Vagina (tissue), 2 donors: ENCODE measurements at regions not wholly inside any gene's neighbourhood (a gene's known extent, or its start where the extent isn't known, plus 50 kb on each side); places are given as distances from the start of the nearest gene placed in this dataset.

Experiments
- DNase-seq, 2 donors: peaks; one replicate each; pipeline ENCODE4 v3.0.0-alpha.2; 2017; ENCODE audit errors: extremely low spot score in 2 of 2
- H3K27ac ChIP-seq: fragments of 200-600 bp; sonication (generic); one replicate; pipeline ENCODE4 v1.5.1; 2019
- H3K27me3 ChIP-seq: fragments of 200-600 bp; sonication (generic); one replicate; pipeline ENCODE4 v1.5.1; 2019
- H3K36me3 ChIP-seq, 2 donors: fragments of 200-600 bp; sonication (generic); one replicate each; pipeline ENCODE4 v1.5.1; 2017 to 2019
- H3K4me1 ChIP-seq: fragments of 200-600 bp; sonication (generic); one replicate; pipeline ENCODE4 v1.5.1; 2019
- H3K4me3 ChIP-seq, 2 donors: fragments of 200-600 bp; sonication (generic); 1 replicate in 1 of 2; 2 replicates in 1 of 2; pipeline ENCODE4 v1.5.1; 2016 to 2019
- H3K9me3 ChIP-seq: fragments of 200-600 bp; sonication (generic); one replicate; pipeline ENCODE4 v1.5.1; 2019
- CTCF ChIP-seq, 3 experiments: fragments of 450-650 bp in 2 of 3; fragments of 200-600 bp in 1 of 3; sonication (generic) in 1 of 3; IDR thresholded peaks; one replicate each; pipeline ENCODE4 v1.5.1; 2017 to 2019; ENCODE audit warnings: antibody characterized with exemption in 3 of 3, mild to moderate bottlenecking in 2 of 3, moderate library complexity in 2 of 3
- POLR2A ChIP-seq, 2 donors: fragments of 450-650 bp; IDR thresholded peaks; one replicate each; pipeline ENCODE4 v1.6.1; 2017; ENCODE audit warnings: antibody characterized with exemption in 2 of 2, mild to moderate bottlenecking in 2 of 2, moderate library complexity in 2 of 2
- POLR2AphosphoS5 ChIP-seq, 2 donors: sonication (generic); formaldehyde crosslinking; IDR thresholded peaks; one replicate each; pipeline ENCODE4 v1.9.0; 2017; ENCODE audit warnings: antibody characterized with exemption in 2 of 2, mild to moderate bottlenecking in 2 of 2, low read depth in 1 of 2; ENCODE audit not compliant: insufficient read depth in 1 of 2
- intact Hi-C: fragments of 100-400 bp; cut with DNase I; formaldehyde crosslinking; loops from one replicate; pipeline ENCODE4 v1.15.1; 2023

- Histone ChIP-seq H3K27ac (no peak overlapping the region), H3K4me1 (no peaks in the 10 kb centered on the region), H3K36me3 (no peaks in the 10 kb centered on the region), H3K27me3 (no peaks in the 10 kb centered on the region), H3K4me3 (no peak overlapping the region), H3K9me3 (no peaks in the 10 kb centered on the region)
- no peak for TF ChIP-seq POLR2A (IDR thresholded peaks at IDR 0.05)
- no peak for TF ChIP-seq CTCF (IDR thresholded peaks at IDR 0.05)
- no peak for TF ChIP-seq POLR2AphosphoS5 (IDR thresholded peaks at IDR 0.05; ENCODE audit: insufficient read depth in 1 of 2, low read depth in 1 of 2)
- intact Hi-C loops, result no loop called here
- DNase-seq, result no peak
Measured at GRCh38 chr3:55282994-55283393, 204.1 kb downstream of the WNT5A start.

- Histone ChIP-seq H3K9me3 (no peaks in the 10 kb centered on the region), H3K27me3 (no peaks in the 10 kb centered on the region), H3K4me1 (no peaks in the 10 kb centered on the region), H3K4me3 (no peak overlapping the region), H3K27ac (no peak overlapping the region), H3K36me3 (no peaks in the 10 kb centered on the region)
- intact Hi-C loops, result no loop called here
- DNase-seq, result no peak
- TF ChIP-seq CTCF (IDR thresholded peaks at IDR 0.05) (no peak), POLR2AphosphoS5 (IDR thresholded peaks at IDR 0.05; ENCODE audit: insufficient read depth in 1 of 2, low read depth in 1 of 2) (no peak), POLR2A (IDR thresholded peaks at IDR 0.05) (no peak)
Measured at GRCh38 chr3:55272031-55272645, 215.0 kb downstream of the WNT5A start.

- Histone ChIP-seq H3K27me3 (no peaks in the 10 kb centered on the region), H3K4me3 (no peak overlapping the region), H3K27ac (no peak overlapping the region), H3K4me1 (no peaks in the 10 kb centered on the region), H3K9me3 (no peaks in the 10 kb centered on the region), H3K36me3 (no peaks in the 10 kb centered on the region)
- TF ChIP-seq CTCF (IDR thresholded peaks at IDR 0.05), result no peak
- intact Hi-C loops, result no loop called here
- DNase-seq, result no peak
Measured at GRCh38 chr3:55271549-55271948, 215.6 kb downstream of the WNT5A start.

GRCh38 chr3:55270976-55271375 is 216.1 kb downstream of the WNT5A start:
- H3K36me3 ChIP-seq, result no peaks in the 10 kb centered on the region
- intact Hi-C loops, result no loop called here
- DNase-seq, result no peak
- TF ChIP-seq POLR2A (IDR thresholded peaks at IDR 0.05), result no peak
- TF ChIP-seq CTCF (IDR thresholded peaks at IDR 0.05), result no peak
- no peak for TF ChIP-seq POLR2AphosphoS5 (IDR thresholded peaks at IDR 0.05; ENCODE audit: insufficient read depth in 1 of 2, low read depth in 1 of 2)
- no peak overlapping the region for H3K27ac ChIP-seq
- H3K4me3 ChIP-seq, result no peak overlapping the region
- H3K27me3 ChIP-seq, result no peaks in the 10 kb centered on the region
- H3K9me3 ChIP-seq, result no peaks in the 10 kb centered on the region
- no peaks in the 10 kb centered on the region for H3K4me1 ChIP-seq

GRCh38 chr3:55269636-55270035 is 217.5 kb downstream of the WNT5A start:
- no peak for DNase-seq
- Histone ChIP-seq H3K27ac (no peak overlapping the region), H3K27me3 (no peaks in the 10 kb centered on the region), H3K4me1 (no peaks in the 10 kb centered on the region), H3K9me3 (no peaks in the 10 kb centered on the region), H3K36me3 (no peaks in the 10 kb centered on the region), H3K4me3 (no peak overlapping the region)
- intact Hi-C loops, result no loop called here
- TF ChIP-seq CTCF (IDR thresholded peaks at IDR 0.05) (no peak), POLR2AphosphoS5 (IDR thresholded peaks at IDR 0.05; ENCODE audit: insufficient read depth in 1 of 2, low read depth in 1 of 2) (no peak), POLR2A (IDR thresholded peaks at IDR 0.05) (no peak)
